ENCODE measurements at regions not wholly inside any gene's neighbourhood (a gene's known extent, or its start where the extent isn't known, plus 50 kb on each side); places are given as distances from the start of the nearest gene placed in this dataset.

DNA sequence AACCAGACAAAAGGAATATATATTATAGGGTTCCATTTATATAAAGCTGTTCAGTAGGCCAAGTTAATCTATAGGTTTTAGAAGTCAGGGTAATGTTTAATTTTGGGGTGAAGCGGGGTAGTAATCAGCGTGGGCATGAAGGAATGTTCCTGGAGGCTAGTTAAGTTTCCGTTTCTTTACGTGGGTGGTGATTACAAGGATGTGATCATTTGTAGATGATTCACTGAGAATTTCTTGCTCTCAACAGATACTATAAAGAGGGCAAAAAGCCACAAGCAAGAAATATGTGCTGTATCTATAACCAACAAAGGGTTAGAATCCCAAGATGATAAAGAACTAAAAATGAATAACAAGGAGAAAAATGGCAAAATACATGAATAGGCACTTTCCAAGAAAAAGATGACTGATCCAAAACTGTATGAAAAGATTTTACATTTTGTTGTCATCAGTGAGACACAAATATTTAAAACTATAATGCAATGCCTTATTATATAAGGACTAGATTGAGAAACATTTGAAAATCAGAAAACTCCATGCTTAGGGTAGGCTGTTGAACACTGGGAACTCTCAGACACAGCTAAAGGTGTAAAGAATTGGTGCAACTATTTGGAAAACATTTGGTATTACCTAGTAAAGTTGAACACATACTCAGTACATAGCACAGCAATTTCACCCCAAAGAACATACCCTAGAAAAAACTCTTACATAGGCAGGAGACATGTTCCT, 224.3 kb upstream of the S1PR3 start:
- H3K36me3 ChIP-seq = no peaks in the 10 kb centered on the region
- no peak overlapping the region for H3K4me3 ChIP-seq
- H3K9me3 ChIP-seq = no peaks in the 10 kb centered on the region
- H3K27ac ChIP-seq = no peak overlapping the region
- no peak for TF ChIP-seq POLR2A (IDR thresholded peaks at IDR 0.05)
- no peak for TF ChIP-seq EP300 (IDR thresholded peaks at IDR 0.05)
- TF ChIP-seq, protein P1, sequence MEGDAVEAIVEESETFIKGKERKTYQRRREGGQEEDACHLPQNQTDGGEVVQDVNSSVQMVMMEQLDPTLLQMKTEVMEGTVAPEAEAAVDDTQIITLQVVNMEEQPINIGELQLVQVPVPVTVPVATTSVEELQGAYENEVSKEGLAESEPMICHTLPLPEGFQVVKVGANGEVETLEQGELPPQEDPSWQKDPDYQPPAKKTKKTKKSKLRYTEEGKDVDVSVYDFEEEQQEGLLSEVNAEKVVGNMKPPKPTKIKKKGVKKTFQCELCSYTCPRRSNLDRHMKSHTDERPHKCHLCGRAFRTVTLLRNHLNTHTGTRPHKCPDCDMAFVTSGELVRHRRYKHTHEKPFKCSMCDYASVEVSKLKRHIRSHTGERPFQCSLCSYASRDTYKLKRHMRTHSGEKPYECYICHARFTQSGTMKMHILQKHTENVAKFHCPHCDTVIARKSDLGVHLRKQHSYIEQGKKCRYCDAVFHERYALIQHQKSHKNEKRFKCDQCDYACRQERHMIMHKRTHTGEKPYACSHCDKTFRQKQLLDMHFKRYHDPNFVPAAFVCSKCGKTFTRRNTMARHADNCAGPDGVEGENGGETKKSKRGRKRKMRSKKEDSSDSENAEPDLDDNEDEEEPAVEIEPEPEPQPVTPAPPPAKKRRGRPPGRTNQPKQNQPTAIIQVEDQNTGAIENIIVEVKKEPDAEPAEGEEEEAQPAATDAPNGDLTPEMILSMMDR (IDR thresholded peaks at IDR 0.05) = no peak
- no peak for TF ChIP-seq POLR2AphosphoS5 (IDR thresholded peaks at IDR 0.05)
- 51 to 66% methylated on average over 4 of the region's 4 CpGs for WGBS, 2 donors (ENCODE audit: low coverage in 1 of 2)
- H3K27me3 ChIP-seq = no peaks in the 10 kb centered on the region
- no peak for ATAC-seq
- H3K4me1 ChIP-seq = no peaks in the 10 kb centered on the region

DNA sequence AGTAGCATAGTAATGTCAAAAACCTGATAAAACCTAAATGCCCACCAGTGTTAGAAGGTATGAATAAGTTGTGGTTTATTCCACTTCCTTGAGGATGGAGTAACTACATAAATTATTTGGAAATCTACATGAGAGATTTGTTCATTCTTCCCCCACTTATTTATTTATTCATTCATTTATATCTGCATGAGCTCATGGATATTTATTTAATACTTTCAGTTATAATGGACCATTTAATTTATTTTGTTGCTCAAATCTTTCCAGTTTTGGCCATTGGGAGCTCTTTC, 223.8 kb upstream of the S1PR3 start:
- TF ChIP-seq POLR2AphosphoS5 (IDR thresholded peaks at IDR 0.05) (no peak), EP300 (IDR thresholded peaks at IDR 0.05) (no peak), POLR2A (IDR thresholded peaks at IDR 0.05) (no peak)
- TF ChIP-seq, protein P1 (IDR thresholded peaks at IDR 0.05) = no peak
- Histone ChIP-seq H3K27ac (no peak overlapping the region), H3K4me1 (no peaks in the 10 kb centered on the region), H3K36me3 (no peaks in the 10 kb centered on the region), H3K27me3 (no peaks in the 10 kb centered on the region), H3K4me3 (no peak overlapping the region), H3K9me3 (no peaks in the 10 kb centered on the region)
- ATAC-seq = no peak

DNA sequence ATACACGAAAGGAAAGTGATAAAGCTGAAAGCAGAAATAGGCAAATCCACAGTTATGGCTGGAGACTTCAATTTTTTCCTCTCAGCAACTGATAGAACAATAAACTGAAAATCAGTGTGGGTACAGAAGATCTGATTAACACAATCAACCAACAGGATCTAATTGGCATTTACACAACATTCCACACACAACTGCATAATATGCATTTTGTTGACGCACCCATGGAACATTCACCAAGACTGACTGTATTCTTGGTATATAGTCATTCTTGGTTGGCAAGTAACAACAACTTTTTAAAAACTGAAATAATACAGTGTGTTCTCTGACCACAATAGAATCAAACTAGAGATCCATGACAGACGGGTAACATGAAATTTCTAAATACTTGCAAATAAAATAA, 218.7 kb upstream of the S1PR3 start:
- no peak overlapping the region for H3K27ac ChIP-seq
- no peak overlapping the region for H3K4me3 ChIP-seq
- H3K36me3 ChIP-seq = no peaks in the 10 kb centered on the region
- peaks cover 0 to 34% (median 20%) of the 10 kb centered on the region in 3 donors for H3K4me1 ChIP-seq
- no peak for ATAC-seq
- no peaks in the 10 kb centered on the region for H3K27me3 ChIP-seq
- WGBS, 2 donors (ENCODE audit: low coverage in 1 of 2) = 77 to 93% methylated on average over 3 of the region's 3 CpGs
- H3K9me3 ChIP-seq = no peaks in the 10 kb centered on the region
- no peak for TF ChIP-seq EP300 (IDR thresholded peaks at IDR 0.05)
- TF ChIP-seq POLR2A (IDR thresholded peaks at IDR 0.05) = no peak
- TF ChIP-seq, protein P1 (IDR thresholded peaks at IDR 0.05) = no peak
- no peak for TF ChIP-seq POLR2AphosphoS5 (IDR thresholded peaks at IDR 0.05)

DNA sequence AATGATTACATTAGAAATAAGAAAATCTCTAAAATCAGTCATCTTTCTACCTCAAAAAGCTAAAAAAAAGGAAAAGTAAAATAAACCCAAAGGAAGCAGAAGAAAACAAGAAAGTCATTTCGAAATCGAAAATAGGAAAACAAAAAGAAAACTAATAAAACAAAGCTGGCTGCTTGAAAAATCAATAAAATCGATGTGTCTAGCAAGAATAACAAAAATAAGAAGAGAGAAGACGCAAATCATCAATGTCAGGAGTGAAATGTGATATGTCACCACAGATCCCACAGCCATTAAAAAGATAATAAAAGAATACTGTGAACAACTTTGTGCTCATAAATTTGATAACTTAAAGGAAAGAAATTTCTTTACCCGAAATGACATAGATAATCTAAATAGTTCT, 218.1 kb upstream of the S1PR3 start:
- Histone ChIP-seq H3K4me1 (peaks cover 0 to 39% (median 20%) of the 10 kb centered on the region in 3 donors), H3K27me3 (no peaks in the 10 kb centered on the region), H3K4me3 (no peak overlapping the region), H3K36me3 (no peaks in the 10 kb centered on the region), H3K27ac (no peak overlapping the region), H3K9me3 (no peaks in the 10 kb centered on the region)
- TF ChIP-seq POLR2A (IDR thresholded peaks at IDR 0.05) (no peak), EP300 (IDR thresholded peaks at IDR 0.05) (no peak), POLR2AphosphoS5 (IDR thresholded peaks at IDR 0.05) (no peak)
- TF ChIP-seq, protein P1 (IDR thresholded peaks at IDR 0.05) = no peak
- ATAC-seq = no peak
- 77 to 94% methylated on average over 5 of the region's 5 CpGs for WGBS, 2 donors (ENCODE audit: low coverage in 1 of 2)

DNA sequence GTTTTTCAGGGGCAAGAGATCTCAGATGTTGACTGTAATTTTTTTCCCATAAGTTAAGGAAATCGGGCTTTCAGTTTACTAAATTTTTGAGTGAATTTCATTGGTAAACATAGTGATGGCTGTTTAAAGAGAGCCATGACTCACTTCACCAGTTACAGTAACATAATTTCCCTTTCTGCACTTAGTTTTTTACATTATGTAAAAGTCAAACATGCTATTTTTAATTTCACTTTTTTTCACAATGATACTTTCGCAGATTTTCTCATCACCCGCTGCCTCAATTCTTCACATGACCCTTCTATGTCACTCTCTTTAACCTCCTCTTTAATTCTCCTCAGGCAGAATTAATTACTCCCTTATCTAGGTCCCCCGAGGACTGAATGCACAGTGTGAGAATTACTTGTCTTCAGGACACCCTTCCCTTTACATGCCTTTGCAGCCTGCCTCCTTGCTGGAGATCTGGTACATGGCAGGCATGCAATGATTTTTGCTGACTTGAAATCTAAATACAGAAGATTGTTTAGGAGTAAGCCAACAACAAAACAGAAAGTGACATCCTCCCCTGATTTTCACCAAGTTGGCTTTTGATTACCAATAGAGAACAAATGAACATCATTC, 217.5 kb upstream of the S1PR3 start:
- Histone ChIP-seq H3K4me3 (no peak overlapping the region), H3K36me3 (no peaks in the 10 kb centered on the region), H3K27ac (peak overlapping the region in 1 of 4 donors; percentile 68), H3K9me3 (no peaks in the 10 kb centered on the region), H3K4me1 (peaks cover 0 to 41% (median 20%) of the 10 kb centered on the region in 3 donors), H3K27me3 (no peaks in the 10 kb centered on the region)
- WGBS, 2 donors (ENCODE audit: low coverage in 1 of 2) = 54 to 81% methylated on average over 4 of the region's 4 CpGs
- ATAC-seq = no peak
- no peak for TF ChIP-seq POLR2AphosphoS5 (IDR thresholded peaks at IDR 0.05)
- TF ChIP-seq POLR2A (IDR thresholded peaks at IDR 0.05) = no peak
- TF ChIP-seq, protein P1 (IDR thresholded peaks at IDR 0.05) = peak in 3 of 4 experiments; percentile 5 to 28 (median 11)
- no peak for TF ChIP-seq EP300 (IDR thresholded peaks at IDR 0.05)

Measured in gastroesophageal sphincter (tissue), 4 donors.